Astrocyte of the spinal cord (primary cell): ENCODE measurements at regions not wholly inside any gene's neighbourhood (a gene's known extent, or its start where the extent isn't known, plus 50 kb on each side); places are given as distances from the start of the nearest gene placed in this dataset.

Source experiments
- DNase-seq: peaks from one replicate; pipeline ENCODE4 v3.0.0; 2011; ENCODE audit warnings: low read depth, low spot score
- H3K4me3 ChIP-seq: 2 replicates; pipeline ENCODE4 v1.5.1; 2011; ENCODE audit warnings: low read depth, mild to moderate bottlenecking, low read length, moderate library complexity
- CTCF ChIP-seq: IDR thresholded peaks from 2 replicates; pipeline ENCODE4 v1.5.1; 2012; ENCODE audit warnings: low read depth, mild to moderate bottlenecking, low read length, inconsistent platforms
- in situ Hi-C: cut with HindIII; loops from 2 replicates; pipeline ENCODE4 v1.10.0; 2017; ENCODE audit warnings: low sequenced_read_pairs

GRCh38 chr10:131764929-131765328, 135.9 kb upstream of the PPP2R2D start:
- in situ Hi-C loops = no loop called here
- no peak for DNase-seq
- no peak for TF ChIP-seq CTCF
- no peak overlapping the region for H3K4me3 ChIP-seq

GRCh38 chr10:131766096-131766495, 134.7 kb upstream of the PPP2R2D start:
- H3K4me3 ChIP-seq = no peak overlapping the region
- in situ Hi-C loops = no loop called here
- no peak for TF ChIP-seq CTCF
- no peak for DNase-seq

- H3K4me3 ChIP-seq = no peak overlapping the region
- TF ChIP-seq CTCF = no peak
- DNase-seq = no peak
- in situ Hi-C loops = no loop called here
These were observed 133.1 kb upstream of the PPP2R2D start for GRCh38 chr10:131767716-131768115.

- in situ Hi-C loops = no loop called here
- no peak overlapping the region for H3K4me3 ChIP-seq
- DNase-seq = no peak
- TF ChIP-seq CTCF = no peak
These were observed 131.0 kb upstream of the PPP2R2D start for GRCh38 chr10:131769571-131770410.

GRCh38 chr10:131770946-131771633, 129.7 kb upstream of the PPP2R2D start:
- H3K4me3 ChIP-seq = no peak overlapping the region
- TF ChIP-seq CTCF = no peak
- DNase-seq = no peak
- in situ Hi-C loops = no loop called here

- no peak for TF ChIP-seq CTCF
- in situ Hi-C loops = no loop called here
- no peak for DNase-seq
- no peak overlapping the region for H3K4me3 ChIP-seq
These were observed 129.0 kb upstream of the PPP2R2D start for GRCh38 chr10:131771634-131772358.
